NCI-H1417 treated with DMSO at 0.1 percent for 48 hours (cell line): ENCODE measurements at regions not wholly inside any gene's neighbourhood (a gene's known extent, or its start where the extent isn't known, plus 50 kb on each side); places are given as distances from the start of the nearest gene placed in this dataset.

Experiments
- DNase-seq: peaks from one replicate; lab custom pipeline; 2025; lab: John Stamatoyannopoulos, UW

- no peak for DNase-seq
Measured at GRCh38 chr2:19677825-19678518, 223.8 kb downstream of the TTC32 start.

GRCh38 chr2:19677215-19677777 is 224.5 kb downstream of the TTC32 start:
- no peak for DNase-seq

GRCh38 chr2:19676770-19677169 is 225.0 kb downstream of the TTC32 start:
- no peak for DNase-seq

GRCh38 chr2:19675856-19676460 is 225.8 kb downstream of the TTC32 start:
- DNase-seq, result no peak

GRCh38 chr2:19675003-19675629 is 226.7 kb downstream of the TTC32 start:
- DNase-seq, result no peak

- DNase-seq, result no peak
Measured at GRCh38 chr2:19674051-19675002, 227.5 kb downstream of the TTC32 start.

- DNase-seq, result no peak
Measured at GRCh38 chr2:19673213-19673791, 228.5 kb downstream of the TTC32 start.

GRCh38 chr2:19671916-19672315 is 229.9 kb downstream of the TTC32 start:
- no peak for DNase-seq

- no peak for DNase-seq
Measured at GRCh38 chr2:19671311-19671710, 230.5 kb downstream of the TTC32 start.

- no peak for DNase-seq
Measured at GRCh38 chr2:19670303-19670702, 231.5 kb downstream of the TTC32 start.

GRCh38 chr2:19669559-19669958 is 232.2 kb downstream of the TTC32 start:
- no peak for DNase-seq

- DNase-seq, result no peak
Measured at GRCh38 chr2:19669126-19669525, 232.7 kb downstream of the TTC32 start.

- no peak for DNase-seq
Measured at GRCh38 chr2:19667536-19667949, 234.2 kb downstream of the TTC32 start.

GRCh38 chr2:19667085-19667484 is 234.7 kb downstream of the TTC32 start:
- no peak for DNase-seq

GRCh38 chr2:19664646-19665045 is 237.1 kb downstream of the TTC32 start:
- no peak for DNase-seq

- DNase-seq, result no peak
Measured at GRCh38 chr2:19659024-19659792, 242.6 kb downstream of the TTC32 start.

- DNase-seq, result no peak
Measured at GRCh38 chr2:19656011-19656410, 245.8 kb downstream of the TTC32 start.

- no peak for DNase-seq
Measured at GRCh38 chr2:19654310-19655090, 247.3 kb downstream of the TTC32 start.

GRCh38 chr2:19653509-19653908 is 248.3 kb downstream of the TTC32 start:
- DNase-seq, result no peak

- no peak for DNase-seq
Measured at GRCh38 chr2:19652811-19653210, 249.0 kb downstream of the TTC32 start.
